Chondrocyte (in vitro differentiated cells): ENCODE measurements at regions not wholly inside any gene's neighbourhood (a gene's known extent, or its start where the extent isn't known, plus 50 kb on each side); places are given as distances from the start of the nearest gene placed in this dataset.

Source experiments
- DNase-seq: peaks from one replicate; pipeline ENCODE4 v3.0.0; 2021; ENCODE audit warnings: mixed read lengths, low spot score
- H3K27ac Mint-ChIP-seq: one replicate; pipeline ENCODE4 v1.8.0; 2021; ENCODE audit warnings: mild to moderate bottlenecking, moderate library complexity, mixed read lengths; ENCODE audit not compliant: unreplicated experiment
- H3K27me3 Mint-ChIP-seq: 2 replicates; pipeline ENCODE4 v1.8.0; 2021; ENCODE audit warnings: low read depth, mixed read lengths
- H3K36me3 Mint-ChIP-seq: 2 replicates; pipeline ENCODE4 v1.8.0; 2021; ENCODE audit warnings: low read depth, mixed read lengths
- H3K4me1 Mint-ChIP-seq: 2 replicates; pipeline ENCODE4 v1.8.0; 2021; ENCODE audit warnings: low read depth, mild to moderate bottlenecking, mixed read lengths
- H3K4me3 Mint-ChIP-seq: one replicate; pipeline ENCODE4 v1.8.0; 2021; ENCODE audit warnings: mild to moderate bottlenecking, moderate library complexity, mixed read lengths; ENCODE audit not compliant: unreplicated experiment
- H3K9me3 Mint-ChIP-seq: 2 replicates; pipeline ENCODE4 v1.8.0; 2021; ENCODE audit warnings: low read depth, mixed read lengths
- CTCF ChIP-seq: fragments of 200-600 bp; sonication (generic); IDR thresholded peaks from 2 replicates; pipeline ENCODE4 v1.5.0; 2021; ENCODE audit warnings: antibody characterized with exemption, mild to moderate bottlenecking, moderate library complexity

GRCh38 chr14:83827383-83827782 is 1702.6 kb upstream of the FLRT2 start:
- Mint-ChIP-seq H3K4me3 (no peak overlapping the region), H3K36me3 (no peaks in the 10 kb centered on the region), H3K4me1 (peaks cover 30% of the 10 kb centered on the region), H3K9me3 (no peaks in the 10 kb centered on the region), H3K27ac (no peak overlapping the region), H3K27me3 (no peaks in the 10 kb centered on the region)
- no peak for DNase-seq
- no peak for TF ChIP-seq CTCF

GRCh38 chr14:83828406-83828805 is 1701.5 kb upstream of the FLRT2 start:
- Mint-ChIP-seq H3K4me3 (no peak overlapping the region), H3K9me3 (no peaks in the 10 kb centered on the region), H3K36me3 (no peaks in the 10 kb centered on the region), H3K27me3 (no peaks in the 10 kb centered on the region), H3K27ac (no peak overlapping the region), H3K4me1 (peaks cover 30% of the 10 kb centered on the region)
- no peak for DNase-seq
- no peak for TF ChIP-seq CTCF

GRCh38 chr14:83830316-83830715 is 1699.6 kb upstream of the FLRT2 start:
- DNase-seq = no peak
- H3K4me1 Mint-ChIP-seq = peaks cover 30% of the 10 kb centered on the region
- TF ChIP-seq CTCF = no peak
- H3K9me3 Mint-ChIP-seq = no peaks in the 10 kb centered on the region
- no peaks in the 10 kb centered on the region for H3K27me3 Mint-ChIP-seq
- H3K4me3 Mint-ChIP-seq = no peak overlapping the region
- no peaks in the 10 kb centered on the region for H3K36me3 Mint-ChIP-seq
- no peak overlapping the region for H3K27ac Mint-ChIP-seq

- Mint-ChIP-seq H3K36me3 (no peaks in the 10 kb centered on the region), H3K27ac (no peak overlapping the region), H3K27me3 (no peaks in the 10 kb centered on the region), H3K4me1 (no peaks in the 10 kb centered on the region), H3K9me3 (no peaks in the 10 kb centered on the region), H3K4me3 (no peak overlapping the region)
- TF ChIP-seq CTCF = no peak
- no peak for DNase-seq
These were observed 1691.7 kb upstream of the FLRT2 start for GRCh38 chr14:83838226-83838625.

- Mint-ChIP-seq H3K4me1 (no peaks in the 10 kb centered on the region), H3K4me3 (no peak overlapping the region), H3K9me3 (no peaks in the 10 kb centered on the region), H3K36me3 (no peaks in the 10 kb centered on the region), H3K27ac (no peak overlapping the region), H3K27me3 (no peaks in the 10 kb centered on the region)
- no peak for TF ChIP-seq CTCF
- no peak for DNase-seq
These were observed 1687.4 kb upstream of the FLRT2 start for GRCh38 chr14:83842547-83842946.
